ACC112 (cell line): ENCODE measurements at regions not wholly inside any gene's neighbourhood (a gene's known extent, or its start where the extent isn't known, plus 50 kb on each side); places are given as distances from the start of the nearest gene placed in this dataset.
"Not testable (repeated sequence)": the region's sequence is repeated elsewhere in the genome, so short reads cannot be mapped to it uniquely, and the experiment has no call there.

Experiments used
- H2AFZ ChIP-seq: fragments of 200-600 bp; sonication (generic); one replicate; pipeline ENCODE4 v1.6.0; 2017; ENCODE audit warnings: antibody characterized with exemption, low read length; ENCODE audit not compliant: unreplicated experiment
- H3K27ac ChIP-seq: fragments of 200-600 bp; sonication (generic); 2 replicates; pipeline ENCODE4 v1.5.1; 2014; ENCODE audit warnings: low read depth, mild to moderate bottlenecking, antibody characterized with exemption, low read length, moderate library complexity
- H3K27me3 ChIP-seq: fragments of 200-600 bp; sonication (generic); 2 replicates; pipeline ENCODE4 v1.6.1; 2014; ENCODE audit warnings: mild to moderate bottlenecking, antibody characterized with exemption, low read length, moderate library complexity, mixed read lengths; ENCODE audit not compliant: insufficient read depth
- H3K36me3 ChIP-seq: fragments of 200-600 bp; sonication (generic); 2 replicates; pipeline ENCODE4 v1.6.1; 2016; ENCODE audit warnings: mild to moderate bottlenecking, antibody characterized with exemption, low read length, moderate library complexity, mixed read lengths; ENCODE audit not compliant: insufficient read depth
- H3K4me1 ChIP-seq: fragments of 200-600 bp; sonication (generic); one replicate; pipeline ENCODE4 v1.6.1; 2016; ENCODE audit warnings: low read length, mixed read lengths; ENCODE audit not compliant: insufficient read depth, unreplicated experiment, control insufficient read depth
- H3K4me3 ChIP-seq: fragments of 200-600 bp; sonication (generic); 2 replicates; pipeline ENCODE4 v1.5.1; 2014; ENCODE audit warnings: mild to moderate bottlenecking, low read depth, low read length
- H3K79me2 ChIP-seq: fragments of 200-600 bp; sonication (generic); one replicate; pipeline ENCODE4 v1.6.0; 2016; ENCODE audit warnings: low read length; ENCODE audit not compliant: control insufficient read depth, unreplicated experiment, insufficient read depth

- no peaks in the 10 kb centered on the region for H3K79me2 ChIP-seq
- H3K27me3 ChIP-seq = no peaks in the 10 kb centered on the region
- peak overlapping the region; percentile 32 for H2AFZ ChIP-seq
- H3K36me3 ChIP-seq = no peaks in the 10 kb centered on the region
- H3K4me3 ChIP-seq = peak overlapping the region; percentile 25; the same call in 1 of the 2 replicates
- H3K27ac ChIP-seq = peak overlapping the region; percentile 81
- H3K4me1 ChIP-seq = peaks cover 22% of the 10 kb centered on the region
Observed at GRCh38 chr3:153221748-153222162, 59.7 kb downstream of the RAP2B start.

GRCh38 chr3:153226877-153227276, 64.9 kb downstream of the RAP2B start:
- not testable (repeated sequence) for H3K79me2 ChIP-seq, H3K36me3 ChIP-seq, H3K4me1 ChIP-seq, H3K4me3 ChIP-seq, H2AFZ ChIP-seq, H3K27me3 ChIP-seq, H3K27ac ChIP-seq

GRCh38 chr3:153230427-153230826, 68.4 kb downstream of the RAP2B start:
- not testable (repeated sequence) for H3K36me3 ChIP-seq

GRCh38 chr3:153231245-153231644, 69.2 kb downstream of the RAP2B start:
- not testable (repeated sequence) for H3K79me2 ChIP-seq, H2AFZ ChIP-seq, H3K36me3 ChIP-seq, H3K27ac ChIP-seq, H3K27me3 ChIP-seq, H3K4me3 ChIP-seq
- peaks cover 15% of the 10 kb centered on the region for H3K4me1 ChIP-seq

More at GRCh38 chr3:153230427-153230826, 68.4 kb downstream of the RAP2B start:
- not testable (repeated sequence) for H3K27ac ChIP-seq, H3K79me2 ChIP-seq, H2AFZ ChIP-seq, H3K27me3 ChIP-seq, H3K4me3 ChIP-seq
- H3K4me1 ChIP-seq = peaks cover 15% of the 10 kb centered on the region

- not testable (repeated sequence) for H3K27me3 ChIP-seq, H3K4me3 ChIP-seq, H3K36me3 ChIP-seq, H3K79me2 ChIP-seq
- H2AFZ ChIP-seq = peak overlapping the region; percentile 51
- H3K27ac ChIP-seq = peak overlapping the region; percentile 88
- H3K4me1 ChIP-seq = peaks cover 15% of the 10 kb centered on the region
Observed at GRCh38 chr3:153232050-153232752, 70.2 kb downstream of the RAP2B start.

- no peaks in the 10 kb centered on the region for H3K27me3 ChIP-seq
- H3K79me2 ChIP-seq = no peaks in the 10 kb centered on the region
- peak overlapping the region; percentile 88 for H3K27ac ChIP-seq
- H3K4me1 ChIP-seq = peaks cover 15% of the 10 kb centered on the region
- peak overlapping the region; percentile 51 for H2AFZ ChIP-seq
- H3K4me3 ChIP-seq = no peak overlapping the region
- H3K36me3 ChIP-seq = no peaks in the 10 kb centered on the region
Observed at GRCh38 chr3:153232851-153233271, 70.8 kb downstream of the RAP2B start.

- Histone ChIP-seq H3K27me3 (no peaks in the 10 kb centered on the region), H3K27ac (no peak overlapping the region), H2AFZ (no peak overlapping the region), H3K4me3 (no peak overlapping the region), H3K79me2 (no peaks in the 10 kb centered on the region), H3K36me3 (no peaks in the 10 kb centered on the region), H3K4me1 (peaks cover 15% of the 10 kb centered on the region)
Observed at GRCh38 chr3:153233986-153234385, 72.0 kb downstream of the RAP2B start.

GRCh38 chr3:153242896-153243295, 80.9 kb downstream of the RAP2B start:
- H3K36me3 ChIP-seq = no peaks in the 10 kb centered on the region
- H3K4me3 ChIP-seq = no peak overlapping the region
- no peaks in the 10 kb centered on the region for H3K27me3 ChIP-seq
- H3K79me2 ChIP-seq = no peaks in the 10 kb centered on the region
- H2AFZ ChIP-seq = no peak overlapping the region
- peaks cover 10% of the 10 kb centered on the region for H3K4me1 ChIP-seq
- H3K27ac ChIP-seq = no peak overlapping the region

GRCh38 chr3:153244961-153245360, 82.9 kb downstream of the RAP2B start:
- H3K27me3 ChIP-seq = no peaks in the 10 kb centered on the region
- no peak overlapping the region for H3K4me3 ChIP-seq
- H2AFZ ChIP-seq = no peak overlapping the region
- H3K4me1 ChIP-seq = peaks cover 10% of the 10 kb centered on the region
- no peaks in the 10 kb centered on the region for H3K36me3 ChIP-seq
- H3K79me2 ChIP-seq = no peaks in the 10 kb centered on the region
- no peak overlapping the region for H3K27ac ChIP-seq

GRCh38 chr3:153245661-153246060, 83.6 kb downstream of the RAP2B start:
- H3K27me3 ChIP-seq = no peaks in the 10 kb centered on the region
- peaks cover 10% of the 10 kb centered on the region for H3K4me1 ChIP-seq
- no peak overlapping the region for H3K4me3 ChIP-seq
- H3K36me3 ChIP-seq = no peaks in the 10 kb centered on the region
- no peak overlapping the region for H2AFZ ChIP-seq
- H3K27ac ChIP-seq = no peak overlapping the region
- H3K79me2 ChIP-seq = no peaks in the 10 kb centered on the region

- Histone ChIP-seq H3K79me2 (no peaks in the 10 kb centered on the region), H3K27me3 (no peaks in the 10 kb centered on the region), H3K36me3 (no peaks in the 10 kb centered on the region), H3K27ac (no peak overlapping the region), H2AFZ (peak overlapping the region; percentile 28), H3K4me1 (peaks cover 10% of the 10 kb centered on the region), H3K4me3 (no peak overlapping the region)
Observed at GRCh38 chr3:153246331-153246730, 84.3 kb downstream of the RAP2B start.
